HG03095 (cell line): ENCODE measurements at regions not wholly inside any gene's neighbourhood (a gene's known extent, or its start where the extent isn't known, plus 50 kb on each side); places are given as distances from the start of the nearest gene placed in this dataset.
"Not testable (repeated sequence)": the region's sequence is repeated elsewhere in the genome, so short reads cannot be mapped to it uniquely, and the experiment has no call there.

Experiments
- ATAC-seq: cut with Tn5 transposase; IDR thresholded peaks from one replicate; pipeline ENCODE4 v1.9.1; 2021; ENCODE audit warnings: moderate library complexity; ENCODE audit not compliant: unreplicated experiment

DNA sequence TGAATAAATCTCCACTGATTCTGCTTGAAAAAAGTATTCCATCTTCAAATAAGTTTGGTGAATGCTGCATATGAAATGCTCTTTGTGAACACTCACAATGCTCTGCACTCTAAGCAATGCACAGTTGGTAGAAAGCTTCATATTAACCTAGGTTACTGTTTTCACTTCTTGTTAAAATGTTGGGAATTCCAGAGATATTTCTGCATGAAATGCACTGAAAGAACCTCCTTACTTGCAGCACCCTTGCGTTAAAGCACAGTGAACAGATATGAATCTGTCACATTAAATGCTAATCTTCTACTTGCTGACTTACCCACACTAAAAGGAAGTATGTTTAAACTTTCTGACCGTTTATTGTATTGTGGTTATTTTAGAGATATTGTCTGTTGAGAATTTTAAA is 584.1 kb upstream of the NUDT12 start:
- no peak for ATAC-seq

DNA sequence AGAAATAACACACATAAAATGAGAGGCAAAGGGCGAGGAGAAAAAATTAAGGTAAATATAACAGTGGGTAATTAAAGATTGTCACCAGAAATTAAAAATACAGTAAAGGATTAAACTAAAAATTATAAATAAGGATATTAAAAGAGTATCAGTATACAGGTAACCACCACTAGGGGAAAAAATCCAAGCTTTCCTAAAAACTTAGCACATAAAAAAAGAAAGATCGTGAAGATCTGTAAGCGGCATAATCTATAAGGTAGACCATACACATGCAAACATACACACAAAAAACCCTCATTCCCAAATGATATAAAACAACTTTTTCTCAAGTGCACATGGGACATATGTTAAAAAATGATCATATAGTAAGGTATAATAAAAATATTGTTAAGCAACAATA is 577.3 kb upstream of the NUDT12 start:
- no peak for ATAC-seq

- ATAC-seq, result no peak
These were observed 567.7 kb upstream of the NUDT12 start for GRCh38 chr5:104130320-104130719.

DNA sequence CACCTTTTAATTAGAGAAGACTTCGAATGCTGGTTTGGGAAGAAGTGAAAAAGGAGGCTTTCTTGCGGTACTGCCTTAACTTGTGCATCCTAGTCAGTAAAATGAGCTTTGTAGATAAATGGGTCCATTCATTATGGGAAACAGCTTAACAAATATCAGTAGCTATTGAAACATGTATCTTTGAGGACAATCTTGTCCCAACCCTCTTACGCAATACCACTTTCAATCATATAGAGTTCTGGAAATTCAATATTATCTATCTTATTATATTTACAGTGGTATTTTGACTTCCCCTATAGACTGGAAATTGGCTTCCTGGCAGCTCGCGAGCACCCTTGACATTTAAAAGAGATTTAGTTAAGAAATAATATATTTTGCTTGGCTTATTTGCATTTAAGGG is 565.8 kb upstream of the NUDT12 start:
- no peak for ATAC-seq

DNA sequence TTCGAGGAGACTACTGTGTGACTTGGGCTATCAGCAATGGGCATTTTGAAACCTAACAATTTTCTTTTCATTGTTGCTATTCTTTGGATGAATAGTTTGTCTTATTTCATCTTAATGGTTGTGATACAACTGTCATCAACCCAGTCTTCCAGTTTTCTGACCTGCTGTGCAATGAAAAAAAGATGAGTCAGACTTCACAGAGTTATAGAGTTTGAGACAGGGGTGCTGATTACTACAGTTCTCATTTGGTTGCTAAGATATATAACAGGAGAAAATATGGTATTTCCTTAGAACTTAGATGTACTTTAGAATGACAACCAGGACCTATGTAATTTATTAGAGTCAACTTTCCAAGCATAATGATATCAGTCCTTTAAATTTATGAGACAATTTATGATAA is 564.4 kb upstream of the NUDT12 start:
- ATAC-seq, result no peak

DNA sequence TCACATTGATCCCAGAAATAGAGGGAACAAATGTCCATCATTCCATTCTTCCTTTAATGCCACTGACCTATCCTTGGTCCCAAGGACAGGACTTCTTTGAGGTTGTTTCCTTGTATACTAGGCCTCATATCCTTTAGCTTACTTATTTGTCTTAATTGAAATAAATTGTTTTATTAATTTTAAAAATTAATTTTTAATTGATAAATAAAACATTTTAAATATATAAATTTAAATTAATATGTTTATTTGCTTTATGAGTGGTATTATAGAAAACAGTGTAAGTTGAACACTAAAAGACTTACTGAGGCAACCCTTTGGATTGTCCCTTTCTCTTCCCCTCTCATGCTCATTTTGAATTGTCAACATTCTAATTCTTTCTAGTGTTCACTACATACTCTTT is 556.9 kb upstream of the NUDT12 start:
- no peak for ATAC-seq

DNA sequence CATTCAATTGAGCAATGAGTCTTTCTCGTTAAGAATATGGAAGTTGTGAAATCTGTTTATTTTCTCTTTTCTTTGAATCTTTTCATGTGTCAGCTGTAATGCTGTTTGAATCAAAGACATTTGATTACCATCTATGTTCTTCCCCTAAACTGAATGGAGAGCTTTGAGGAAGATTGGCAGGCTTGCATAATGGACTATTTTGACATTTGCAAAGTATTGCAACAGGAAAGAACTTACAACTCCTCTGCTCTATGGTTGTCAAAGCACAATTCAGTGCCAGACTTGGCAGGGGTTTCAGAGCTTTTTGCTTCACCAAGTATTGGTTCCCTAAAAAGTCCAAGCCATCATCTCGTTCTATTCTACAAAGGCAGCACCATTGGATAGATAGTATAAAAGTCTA is 549.0 kb upstream of the NUDT12 start:
- no peak for ATAC-seq

DNA sequence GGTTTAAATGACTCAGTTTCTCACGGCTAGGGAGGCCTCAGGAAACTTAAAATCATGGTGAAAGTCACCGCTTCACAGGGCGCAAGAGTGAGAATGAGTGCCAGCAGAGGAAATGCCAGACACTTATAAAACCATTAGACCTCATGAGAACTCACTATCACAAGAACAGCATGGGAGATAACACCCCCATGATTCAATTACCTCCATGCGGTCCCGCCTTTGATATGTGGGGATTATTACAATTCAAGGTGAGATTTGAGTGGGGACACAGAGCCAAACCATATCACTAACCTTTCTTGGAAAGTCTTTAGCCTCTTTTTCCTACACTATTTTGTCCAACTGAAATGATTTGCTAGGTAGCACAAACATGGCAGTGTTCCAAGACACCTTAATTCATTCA is 533.9 kb upstream of the NUDT12 start:
- ATAC-seq, result no peak

GRCh38 chr5:104095527-104095926 is 532.9 kb upstream of the NUDT12 start:
- ATAC-seq, result no peak

- ATAC-seq, result no peak
These were observed 526.5 kb upstream of the NUDT12 start for GRCh38 chr5:104088876-104089778.

- ATAC-seq, result no peak
These were observed 522.3 kb upstream of the NUDT12 start for GRCh38 chr5:104084896-104085295.

DNA sequence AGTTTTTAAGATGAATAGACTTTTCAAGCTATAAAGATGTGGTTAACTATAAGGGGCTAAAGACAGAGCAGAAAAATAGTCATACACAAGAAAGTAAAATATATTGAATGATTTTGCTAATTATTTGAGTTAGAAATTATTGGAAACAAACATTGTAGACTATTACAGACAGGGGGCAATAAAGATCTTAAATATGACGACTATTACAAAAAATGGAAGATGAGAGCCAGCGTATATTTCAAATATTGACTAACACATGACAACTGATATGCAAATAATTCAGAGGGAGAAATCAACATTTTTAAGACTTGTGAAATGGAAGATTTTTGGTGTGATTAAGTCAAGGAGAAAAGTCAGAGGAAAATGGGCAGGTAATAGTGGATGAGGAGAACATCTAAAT is 520.2 kb upstream of the NUDT12 start:
- ATAC-seq, result no peak

DNA sequence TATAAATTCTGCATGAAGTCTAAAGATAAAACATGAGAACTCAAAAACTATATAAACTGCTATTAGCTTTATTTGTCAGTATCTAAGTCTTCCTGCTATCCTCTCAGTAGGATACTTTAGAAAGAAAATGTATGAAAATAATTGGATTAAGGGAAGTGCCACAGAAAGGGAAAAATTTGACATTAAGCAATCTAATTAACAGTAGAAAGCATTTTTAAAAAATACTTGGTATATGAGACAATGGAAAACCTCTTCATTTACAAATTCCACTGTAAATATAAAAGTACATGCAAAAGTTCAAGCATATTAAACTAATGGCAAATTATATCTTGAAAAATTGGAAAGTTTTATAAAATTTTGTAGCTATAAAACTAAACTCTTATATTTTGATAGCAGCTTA is 518.6 kb upstream of the NUDT12 start:
- no peak for ATAC-seq

DNA sequence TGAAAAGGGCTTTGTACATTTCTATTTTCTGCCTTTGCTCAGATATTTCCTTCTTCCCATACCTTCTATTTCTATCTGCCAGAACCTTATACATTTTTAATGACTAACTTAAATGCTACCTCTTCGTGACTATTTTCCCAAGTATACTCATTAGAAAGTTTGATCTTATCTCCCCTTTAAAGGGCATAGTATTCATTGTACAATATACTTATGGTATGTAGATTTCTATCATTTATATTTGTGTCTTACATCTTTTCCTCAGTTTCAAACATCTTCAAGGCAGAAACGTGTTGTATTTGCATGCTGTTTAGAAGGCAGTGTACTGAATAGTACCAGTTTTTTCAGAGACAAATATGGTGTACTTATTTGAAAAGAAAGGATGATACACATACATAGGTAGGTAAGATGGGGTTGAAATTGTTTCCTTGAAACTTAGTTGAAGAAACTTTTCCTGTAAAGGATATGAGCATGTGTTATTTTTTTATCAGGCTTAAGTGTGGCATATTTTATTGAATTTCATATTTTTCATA is 518.1 kb upstream of the NUDT12 start:
- no peak for ATAC-seq

DNA sequence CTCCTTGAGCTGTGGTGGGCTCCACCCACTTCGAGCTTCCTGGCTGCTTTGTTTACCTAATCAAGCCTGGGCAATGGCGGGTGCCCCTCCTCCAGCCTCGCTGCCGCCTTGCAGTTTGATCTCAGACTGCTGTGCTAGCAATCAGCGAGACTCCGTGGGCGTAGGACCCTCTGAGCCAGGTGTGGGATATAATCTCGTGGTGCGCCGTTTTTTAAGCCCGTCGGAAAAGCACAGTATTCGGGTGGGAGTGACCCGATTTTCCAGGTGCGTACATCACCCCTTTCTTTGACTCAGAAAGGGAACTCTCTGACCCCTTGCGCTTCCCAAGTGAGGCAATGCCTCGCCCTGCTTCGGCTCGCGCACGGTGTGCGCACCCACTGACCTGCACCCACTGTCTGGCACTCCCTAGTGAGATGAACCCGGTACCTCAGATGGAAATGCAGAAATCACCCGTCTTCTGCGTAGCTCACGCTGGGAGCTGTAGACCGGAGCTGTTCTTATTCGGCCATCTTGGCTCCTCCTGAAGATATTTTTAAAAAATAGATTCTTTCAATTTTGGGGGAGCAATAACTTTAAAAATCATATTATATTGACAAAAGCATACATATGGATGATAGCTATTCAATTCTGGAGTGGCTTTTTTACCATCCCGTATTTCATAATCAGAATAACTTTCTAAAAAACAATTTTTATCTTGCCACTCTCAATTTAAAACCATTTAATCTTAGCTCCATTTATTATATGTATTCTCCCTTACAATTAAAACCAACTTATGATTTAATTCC is 517.5 kb upstream of the NUDT12 start:
- not testable (repeated sequence) for ATAC-seq

GRCh38 chr5:104071887-104072286 is 509.3 kb upstream of the NUDT12 start:
- no peak for ATAC-seq

- no peak for ATAC-seq
These were observed 500.2 kb upstream of the NUDT12 start for GRCh38 chr5:104062621-104063377.

DNA sequence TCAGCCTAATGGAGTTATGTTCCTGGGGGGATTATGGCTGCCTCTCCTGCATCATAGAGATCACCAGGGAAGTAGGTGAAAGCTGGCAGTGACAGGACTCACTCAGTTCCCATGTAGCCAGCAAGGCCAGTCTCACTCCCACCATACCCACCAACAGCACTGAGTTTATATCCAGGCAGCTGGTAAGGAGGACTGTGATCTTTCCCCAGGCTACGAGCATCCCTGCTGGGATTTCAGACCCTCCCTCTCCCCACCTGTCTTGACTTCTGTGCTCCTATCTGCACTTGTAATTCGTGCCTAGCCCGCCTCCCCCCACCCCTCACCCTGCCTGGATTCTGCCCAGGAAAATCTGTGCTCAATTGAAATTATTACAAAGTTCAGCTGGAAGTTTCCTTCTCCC is 499.1 kb upstream of the NUDT12 start:
- ATAC-seq, result no peak

DNA sequence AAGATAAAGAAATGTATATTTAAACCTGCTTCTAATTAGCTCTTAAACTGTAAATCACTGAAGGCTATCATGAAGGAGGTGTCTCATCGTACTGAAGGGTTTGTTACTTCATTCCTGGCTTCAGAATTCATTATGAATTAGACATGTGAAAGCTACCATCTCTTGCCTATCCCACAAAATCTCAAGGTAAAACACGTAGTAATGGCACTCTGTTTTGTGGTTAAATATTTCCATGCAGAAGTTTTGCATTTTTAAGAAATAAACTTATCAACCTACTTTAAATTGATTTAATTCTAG is 490.7 kb upstream of the NUDT12 start:
- no peak for ATAC-seq

DNA sequence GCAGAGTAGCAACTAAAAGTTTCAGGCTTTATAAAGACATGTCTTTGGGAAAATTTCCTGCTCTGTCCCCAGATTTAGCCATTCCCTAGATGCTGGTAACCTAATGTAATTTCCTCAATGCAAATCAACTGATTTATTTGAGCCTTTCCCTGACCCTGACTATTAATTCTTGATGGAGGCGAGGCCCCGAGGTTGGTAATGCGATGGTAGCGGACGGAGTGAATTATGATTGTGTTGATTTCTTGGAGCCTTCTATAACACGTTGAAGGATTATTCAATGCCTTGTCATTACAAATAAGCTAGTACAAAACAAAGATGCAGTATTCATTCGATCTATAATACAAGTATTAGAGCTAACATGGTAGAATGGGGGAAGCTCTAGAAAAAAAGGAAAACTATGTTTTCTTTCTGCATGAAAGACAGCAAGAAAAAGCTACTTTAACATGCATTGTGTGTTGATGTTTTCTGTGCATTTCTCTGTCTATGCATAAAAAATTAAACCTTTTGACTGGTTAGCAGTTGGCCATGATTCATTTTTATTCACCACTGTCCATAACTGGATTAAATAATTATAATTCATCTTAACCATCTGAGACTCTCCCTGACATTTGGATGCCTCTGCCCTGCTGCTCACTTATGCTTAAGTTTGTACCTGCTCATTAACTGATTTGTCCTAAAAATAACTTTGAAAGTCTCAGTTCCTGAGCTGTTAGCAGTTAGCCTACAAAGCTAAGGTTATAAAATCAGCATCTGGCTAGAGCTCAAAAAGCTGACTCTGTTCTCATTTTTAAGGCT is 490.2 kb upstream of the NUDT12 start:
- ATAC-seq, result no peak

DNA sequence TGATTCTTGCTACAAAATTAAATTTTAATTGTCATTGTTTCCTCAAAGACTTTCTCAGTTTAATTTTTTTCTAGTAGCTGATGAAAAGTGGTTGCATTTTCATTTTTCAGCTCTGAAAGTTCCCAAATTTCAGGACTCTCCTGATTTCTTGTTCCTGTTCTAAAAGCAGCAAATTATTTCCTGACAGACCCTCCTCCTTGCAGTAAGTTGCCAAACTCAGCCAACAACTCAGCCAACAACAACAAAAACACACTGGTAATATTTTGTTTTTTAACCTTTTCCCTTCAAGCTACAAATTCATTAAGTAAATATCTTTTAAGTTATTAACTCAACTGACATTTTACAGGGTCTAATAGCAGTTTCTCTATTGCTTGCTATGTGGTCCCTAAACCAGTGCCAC is 487.8 kb upstream of the NUDT12 start:
- ATAC-seq, result no peak
